ENCODE measurements at regions not wholly inside any gene's neighbourhood (a gene's known extent, or its start where the extent isn't known, plus 50 kb on each side); places are given as distances from the start of the nearest gene placed in this dataset.

GRCh38 chr10:4479342-4479741 lies 346.7 kb upstream of the AKR1E2 start:
- DNase-seq: no peak

GRCh38 chr10:4477664-4478063 lies 348.3 kb upstream of the AKR1E2 start:
- no peak for DNase-seq

GRCh38 chr10:4475827-4476490 lies 350.0 kb upstream of the AKR1E2 start:
- DNase-seq: no peak

GRCh38 chr10:4474829-4475228 lies 351.2 kb upstream of the AKR1E2 start:
- DNase-seq: no peak

- DNase-seq: no peak
These were observed 352.0 kb upstream of the AKR1E2 start for GRCh38 chr10:4473977-4474376.

- no peak for DNase-seq
These were observed 353.7 kb upstream of the AKR1E2 start for GRCh38 chr10:4472190-4472904.

GRCh38 chr10:4470231-4470835 lies 355.7 kb upstream of the AKR1E2 start:
- no peak for DNase-seq

GRCh38 chr10:4467481-4467880 lies 358.5 kb upstream of the AKR1E2 start:
- DNase-seq: no peak

- DNase-seq: no peak
These were observed 365.7 kb upstream of the AKR1E2 start for GRCh38 chr10:4460267-4460666.

GRCh38 chr10:4459531-4459930 lies 366.5 kb upstream of the AKR1E2 start:
- no peak for DNase-seq

- DNase-seq: no peak
These were observed 368.4 kb upstream of the AKR1E2 start for GRCh38 chr10:4457597-4457996.

- DNase-seq: no peak
These were observed 369.2 kb upstream of the AKR1E2 start for GRCh38 chr10:4456776-4457175.

GRCh38 chr10:4456279-4456678 lies 369.7 kb upstream of the AKR1E2 start:
- no peak for DNase-seq

- DNase-seq: no peak
These were observed 372.1 kb upstream of the AKR1E2 start for GRCh38 chr10:4453950-4454349.

- DNase-seq: no peak
These were observed 372.7 kb upstream of the AKR1E2 start for GRCh38 chr10:4453276-4453675.

- no peak for DNase-seq
These were observed 374.8 kb upstream of the AKR1E2 start for GRCh38 chr10:4450981-4451908.

GRCh38 chr10:4450169-4450568 lies 375.8 kb upstream of the AKR1E2 start:
- no peak for DNase-seq

GRCh38 chr10:4448030-4448429 lies 378.0 kb upstream of the AKR1E2 start:
- DNase-seq: no peak

GRCh38 chr10:4443419-4443818 lies 382.6 kb upstream of the AKR1E2 start:
- no peak for DNase-seq

GRCh38 chr10:4442296-4442695 lies 383.7 kb upstream of the AKR1E2 start:
- DNase-seq: no peak

- DNase-seq: no peak
These were observed 385.7 kb upstream of the AKR1E2 start for GRCh38 chr10:4440260-4440659.

- DNase-seq: no peak
These were observed 388.2 kb upstream of the AKR1E2 start for GRCh38 chr10:4437791-4438190.

- DNase-seq: no peak
These were observed 388.9 kb upstream of the AKR1E2 start for GRCh38 chr10:4437061-4437460.

Measured in right kidney (tissue), 1 donor.